ENCODE measurements at regions not wholly inside any gene's neighbourhood (a gene's known extent, or its start where the extent isn't known, plus 50 kb on each side); places are given as distances from the start of the nearest gene placed in this dataset.

DNA sequence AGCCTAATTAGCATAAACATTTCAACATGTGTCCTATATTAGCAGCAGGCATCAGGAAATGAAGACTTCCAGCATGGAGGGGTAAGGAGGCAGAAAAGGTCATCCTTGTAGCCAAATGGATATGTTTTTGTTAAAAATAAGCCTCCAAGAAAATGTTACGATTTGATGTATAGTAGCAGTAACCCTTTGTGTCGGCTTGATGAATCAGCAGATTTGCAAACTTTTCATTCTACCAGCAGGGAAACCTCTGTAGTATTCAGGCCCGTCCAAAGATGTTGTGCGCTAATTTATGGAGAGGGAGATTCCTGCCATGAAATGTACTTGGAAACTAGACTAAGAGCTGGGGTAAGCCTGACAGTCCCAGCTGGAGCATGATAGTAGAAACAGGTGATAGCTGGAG, 780.8 kb upstream of the KLHL29 start:
- TF ChIP-seq, protein P1, sequence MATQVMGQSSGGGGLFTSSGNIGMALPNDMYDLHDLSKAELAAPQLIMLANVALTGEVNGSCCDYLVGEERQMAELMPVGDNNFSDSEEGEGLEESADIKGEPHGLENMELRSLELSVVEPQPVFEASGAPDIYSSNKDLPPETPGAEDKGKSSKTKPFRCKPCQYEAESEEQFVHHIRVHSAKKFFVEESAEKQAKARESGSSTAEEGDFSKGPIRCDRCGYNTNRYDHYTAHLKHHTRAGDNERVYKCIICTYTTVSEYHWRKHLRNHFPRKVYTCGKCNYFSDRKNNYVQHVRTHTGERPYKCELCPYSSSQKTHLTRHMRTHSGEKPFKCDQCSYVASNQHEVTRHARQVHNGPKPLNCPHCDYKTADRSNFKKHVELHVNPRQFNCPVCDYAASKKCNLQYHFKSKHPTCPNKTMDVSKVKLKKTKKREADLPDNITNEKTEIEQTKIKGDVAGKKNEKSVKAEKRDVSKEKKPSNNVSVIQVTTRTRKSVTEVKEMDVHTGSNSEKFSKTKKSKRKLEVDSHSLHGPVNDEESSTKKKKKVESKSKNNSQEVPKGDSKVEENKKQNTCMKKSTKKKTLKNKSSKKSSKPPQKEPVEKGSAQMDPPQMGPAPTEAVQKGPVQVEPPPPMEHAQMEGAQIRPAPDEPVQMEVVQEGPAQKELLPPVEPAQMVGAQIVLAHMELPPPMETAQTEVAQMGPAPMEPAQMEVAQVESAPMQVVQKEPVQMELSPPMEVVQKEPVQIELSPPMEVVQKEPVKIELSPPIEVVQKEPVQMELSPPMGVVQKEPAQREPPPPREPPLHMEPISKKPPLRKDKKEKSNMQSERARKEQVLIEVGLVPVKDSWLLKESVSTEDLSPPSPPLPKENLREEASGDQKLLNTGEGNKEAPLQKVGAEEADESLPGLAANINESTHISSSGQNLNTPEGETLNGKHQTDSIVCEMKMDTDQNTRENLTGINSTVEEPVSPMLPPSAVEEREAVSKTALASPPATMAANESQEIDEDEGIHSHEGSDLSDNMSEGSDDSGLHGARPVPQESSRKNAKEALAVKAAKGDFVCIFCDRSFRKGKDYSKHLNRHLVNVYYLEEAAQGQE (IDR thresholded peaks at IDR 0.05; ENCODE audit: insufficient read depth in 1 of 2, low read depth in 2 of 2, low read length in 2 of 2), result no peak
- TF ChIP-seq POLR2AphosphoS5 (IDR thresholded peaks at IDR 0.05; ENCODE audit: low read depth, low read length), result no peak
- TF ChIP-seq SIN3A (IDR thresholded peaks at IDR 0.05; ENCODE audit: borderline replicate concordance, insufficient read depth, low read length), result no peak

Measured in PFSK-1 (cell line).